ENCODE measurements at regions not wholly inside any gene's neighbourhood (a gene's known extent, or its start where the extent isn't known, plus 50 kb on each side); places are given as distances from the start of the nearest gene placed in this dataset.

DNA sequence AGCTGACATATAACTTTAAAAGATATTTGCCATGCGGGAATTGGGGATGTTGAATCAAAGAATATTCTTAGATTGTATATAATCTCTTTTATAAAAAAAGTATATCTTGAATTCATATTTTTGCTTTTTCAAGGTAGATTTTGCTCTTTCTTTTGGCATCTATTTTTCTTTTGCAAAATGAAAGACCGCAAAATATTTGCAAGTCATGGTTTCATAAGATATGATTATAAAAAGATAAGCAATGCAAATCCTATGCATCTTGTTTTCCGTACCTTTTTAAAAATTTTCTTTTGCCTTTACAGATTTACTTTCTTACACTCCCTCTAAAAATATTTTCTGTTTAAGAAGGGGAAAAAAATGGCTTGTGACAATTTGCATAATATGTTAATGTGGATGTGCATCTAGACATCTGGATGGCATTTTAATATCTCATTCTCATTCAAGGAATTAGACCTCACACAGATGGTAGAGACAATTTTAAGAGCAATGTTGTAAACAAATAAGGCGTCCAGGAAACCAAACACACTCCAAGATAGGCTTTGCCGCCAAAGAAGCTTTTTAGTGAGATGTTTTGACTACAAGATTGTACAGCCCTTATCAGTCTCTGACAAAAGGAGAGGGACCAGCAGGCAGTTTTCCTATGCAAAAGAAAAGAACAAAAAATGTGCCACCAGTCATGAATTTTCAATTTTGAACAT lies 371.1 kb downstream of the CHL1 start:
- no peak for TF ChIP-seq POLR2A (IDR thresholded peaks at IDR 0.05; ENCODE audit: low read length)
- TF ChIP-seq GATA1 (IDR thresholded peaks at IDR 0.05; ENCODE audit: low read depth, low read length), result no peak

All from erythroblast (primary cell).